ENCODE measurements at regions not wholly inside any gene's neighbourhood (a gene's known extent, or its start where the extent isn't known, plus 50 kb on each side); places are given as distances from the start of the nearest gene placed in this dataset.

- no TSS peak for BruUV-seq (replicated peaks)
- no peak for TF ChIP-seq USF2 (IDR thresholded peaks at IDR 0.05; ENCODE audit: low read depth, low read length)
- Histone ChIP-seq H4K5ac (ENCODE audit: low read depth, low read length) (no peak overlapping the region), H3K4ac (ENCODE audit: low read depth, low read length) (no peak overlapping the region), H3K4me1 (ENCODE audit: control insufficient read depth, insufficient read depth, low read length) (no peaks in the 10 kb centered on the region), H3K36me3 (ENCODE audit: control insufficient read depth, insufficient read depth, low read length) (no peaks in the 10 kb centered on the region), H2BK20ac (ENCODE audit: low read depth, low read length) (no peak overlapping the region), H4K20me1 (ENCODE audit: insufficient read depth, low read length) (no peaks in the 10 kb centered on the region; the same call in 1 of the 2 replicates), H3K14ac (replicated peaks; ENCODE audit: low read depth, low read length) (no peak overlapping the region), H2BK15ac (ENCODE audit: low read depth, low read length) (no peak overlapping the region), H3K79me1 (ENCODE audit: low read depth in 1 of 2, low read length in 2 of 2) (no peaks in the 10 kb centered on the region), H2AFZ (replicated peaks; ENCODE audit: low read length, poor library complexity) (no peak overlapping the region), H4K91ac (ENCODE audit: insufficient read depth, low read depth, low read length) (no peak overlapping the region), H2AK9ac (replicated peaks; ENCODE audit: low read depth, low read length, poor library complexity) (no peak overlapping the region), H3K56ac (ENCODE audit: extremely low read depth, insufficient read depth, low read length) (no peak overlapping the region), H3K23ac (ENCODE audit: low read depth, low read length) (no peak overlapping the region), H2AK5ac (ENCODE audit: low read depth, low read length) (no peak overlapping the region), H2BK120ac (ENCODE audit: low read depth, low read length) (no peak overlapping the region), H3K18ac (ENCODE audit: low read depth, low read length) (no peak overlapping the region), H3K9me1 (ENCODE audit: insufficient read depth, low read length) (no peaks in the 10 kb centered on the region), H3K4me2 (ENCODE audit: low read depth, low read length) (no peak overlapping the region), H3K4me3 (ENCODE audit: insufficient read depth, low read depth, low read length) (no peak overlapping the region), H3K27ac (ENCODE audit: insufficient read depth, low read length) (no peak overlapping the region), H3K27me3 (ENCODE audit: control insufficient read depth, insufficient read depth, low read length) (peaks cover 25% of the 10 kb centered on the region), H3K9ac (ENCODE audit: low read depth, low read length) (no peak overlapping the region), H3K9me3 (ENCODE audit: control insufficient read depth, insufficient read depth, low read length) (no peaks in the 10 kb centered on the region), H4K8ac (ENCODE audit: low read depth in 2 of 2, low read length in 2 of 2) (no peak overlapping the region), H2BK5ac (ENCODE audit: low read depth, low read length, poor library complexity, severe bottlenecking) (no peak overlapping the region)
- WGBS, 2 experiments (ENCODE audit: extremely low coverage in 2 of 2, insufficient read length in 1 of 2): no CpG with 5 or more reads among the region's 5 CpGs
- ATAC-seq (ENCODE audit: low read depth) (no peak), DNase-seq (no peak)
- in situ Hi-C loops (cut with MboI; ENCODE audit: low sequenced_read_pairs) (no loop called here), intact Hi-C loops (cut with micrococcal nuclease) (no loop called here), dilution Hi-C loops (cut with HindIII; ENCODE audit: low sequenced_read_pairs, unreplicated experiment) (no loop called here)
- CTCF ChIA-PET: no interaction called here
- POLR2A ChIA-PET (ENCODE audit: unreplicated experiment): no interaction called here
Observed at GRCh38 chr20:58136149-58136484, 92.3 kb downstream of the ANKRD60 start.

Data from IMR-90 (cell line).